ENCODE measurements at regions not wholly inside any gene's neighbourhood (a gene's known extent, or its start where the extent isn't known, plus 50 kb on each side); places are given as distances from the start of the nearest gene placed in this dataset.

GRCh38 chr13:58852076-58852475 is 1220.5 kb downstream of the PCDH17 start:
- no peak for TF ChIP-seq ZNF416 (tag by site-specific recombination; IDR thresholded peaks at IDR 0.05)
- no peak for TF ChIP-seq KLF1 (tag by site-specific recombination; IDR thresholded peaks at IDR 0.05)
- no peak for TF ChIP-seq ZNF544 (tag by site-specific recombination; IDR thresholded peaks at IDR 0.05)
- TF ChIP-seq ZNF10 (tag by site-specific recombination; IDR thresholded peaks at IDR 0.05) = no peak
- no peak for TF ChIP-seq GLI2 (tag by site-specific recombination; IDR thresholded peaks at IDR 0.05; ENCODE audit: borderline replicate concordance, low read depth)
- no peaks in the 10 kb centered on the region for H3K36me3 ChIP-seq (ENCODE audit: control insufficient read depth in 2 of 2, insufficient read depth in 1 of 2, low read length in 2 of 2)
- no peak overlapping the region for H3K4me3 ChIP-seq (ENCODE audit: low read depth, low read length)
- H3K9me3 ChIP-seq (ENCODE audit: control insufficient read depth, insufficient read depth, low read depth, low read length) = no peaks in the 10 kb centered on the region
- no peaks in the 10 kb centered on the region for H3K4me1 ChIP-seq (ENCODE audit: control insufficient read depth, insufficient read depth, low read length)
- H3K27ac ChIP-seq (ENCODE audit: extremely low read depth, low read depth, low read length) = no peak overlapping the region
- ChIA-PET CTCF (no interaction called here), POLR2A (no interaction called here)

DNA sequence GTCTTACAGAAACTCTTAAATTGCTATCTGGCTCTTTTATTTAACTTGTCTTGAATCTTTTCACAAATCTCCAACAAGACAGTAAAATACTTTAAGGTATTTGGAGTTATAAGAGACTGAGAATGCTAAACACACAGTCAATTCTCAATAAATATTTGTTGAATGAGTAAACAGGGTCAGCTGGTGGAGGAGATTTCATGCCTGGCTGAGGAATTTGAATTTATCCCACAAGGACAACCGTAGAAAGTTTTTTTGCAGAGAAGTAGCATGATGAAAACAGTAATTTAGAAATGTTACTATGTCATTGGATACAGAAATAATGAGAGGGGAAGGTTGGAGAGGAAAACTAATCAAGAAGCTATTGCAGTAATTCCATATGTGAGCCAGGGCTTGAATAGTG is 1223.7 kb downstream of the PCDH17 start:
- ChIA-PET POLR2A (no interaction called here), CTCF (interaction anchor here (0.6 kb wide), 1 partner anchor 28 kb away, joined by 3 read pairs; no protein-coding TSS in a partner anchor)
- Histone ChIP-seq H3K9me3 (ENCODE audit: control insufficient read depth, insufficient read depth, low read depth, low read length) (no peaks in the 10 kb centered on the region), H3K4me1 (ENCODE audit: control insufficient read depth, insufficient read depth, low read length) (no peaks in the 10 kb centered on the region), H3K27ac (ENCODE audit: extremely low read depth, low read depth, low read length) (no peak overlapping the region), H3K4me3 (ENCODE audit: low read depth, low read length) (no peak overlapping the region), H3K36me3 (ENCODE audit: control insufficient read depth in 2 of 2, insufficient read depth in 1 of 2, low read length in 2 of 2) (no peaks in the 10 kb centered on the region)
- TF ChIP-seq ZNF660 (tag by site-specific recombination; IDR thresholded peaks at IDR 0.05) (no peak), ZNF747 (tag by site-specific recombination; IDR thresholded peaks at IDR 0.05) (no peak), ZNF148 (tag by site-specific recombination; IDR thresholded peaks at IDR 0.05; ENCODE audit: borderline replicate concordance) (no peak), ZNF645 (tag by site-specific recombination; IDR thresholded peaks at IDR 0.05) (no peak), ZNF211 (tag by site-specific recombination; IDR thresholded peaks at IDR 0.05; ENCODE audit: low read depth) (no peak), ZNF704 (tag by site-specific recombination; IDR thresholded peaks at IDR 0.05) (no peak), ZNF2 (tag by site-specific recombination; IDR thresholded peaks at IDR 0.05) (no peak), KLF7 (tag by site-specific recombination; IDR thresholded peaks at IDR 0.05; ENCODE audit: borderline replicate concordance) (no peak), ZNF121 (tag by site-specific recombination; IDR thresholded peaks at IDR 0.05) (no peak), ZNF114 (tag by site-specific recombination; IDR thresholded peaks at IDR 0.05) (no peak), ZNF214 (tag by site-specific recombination; IDR thresholded peaks at IDR 0.05; ENCODE audit: borderline replicate concordance) (no peak)
- TF ChIP-seq, protein P1, sequence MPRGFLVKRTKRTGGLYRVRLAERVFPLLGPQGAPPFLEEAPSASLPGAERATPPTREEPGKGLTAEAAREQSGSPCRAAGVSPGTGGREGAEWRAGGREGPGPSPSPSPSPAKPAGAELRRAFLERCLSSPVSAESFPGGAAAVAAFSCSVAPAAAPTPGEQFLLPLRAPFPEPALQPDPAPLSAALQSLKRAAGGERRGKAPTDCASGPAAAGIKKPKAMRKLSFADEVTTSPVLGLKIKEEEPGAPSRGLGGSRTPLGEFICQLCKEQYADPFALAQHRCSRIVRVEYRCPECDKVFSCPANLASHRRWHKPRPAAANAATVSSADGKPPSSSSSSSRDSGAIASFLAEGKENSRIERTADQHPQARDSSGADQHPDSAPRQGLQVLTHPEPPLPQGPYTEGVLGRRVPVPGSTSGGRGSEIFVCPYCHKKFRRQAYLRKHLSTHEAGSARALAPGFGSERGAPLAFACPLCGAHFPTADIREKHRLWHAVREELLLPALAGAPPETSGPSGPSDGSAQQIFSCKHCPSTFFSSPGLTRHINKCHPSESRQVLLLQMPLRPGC (tag by site-specific recombination; IDR thresholded peaks at IDR 0.05) = no peak

Measured in HEK293 (cell line).